ENCODE measurements at regions not wholly inside any gene's neighbourhood (a gene's known extent, or its start where the extent isn't known, plus 50 kb on each side); places are given as distances from the start of the nearest gene placed in this dataset.
"Not testable (repeated sequence)": the region's sequence is repeated elsewhere in the genome, so short reads cannot be mapped to it uniquely, and the experiment has no call there.

DNA sequence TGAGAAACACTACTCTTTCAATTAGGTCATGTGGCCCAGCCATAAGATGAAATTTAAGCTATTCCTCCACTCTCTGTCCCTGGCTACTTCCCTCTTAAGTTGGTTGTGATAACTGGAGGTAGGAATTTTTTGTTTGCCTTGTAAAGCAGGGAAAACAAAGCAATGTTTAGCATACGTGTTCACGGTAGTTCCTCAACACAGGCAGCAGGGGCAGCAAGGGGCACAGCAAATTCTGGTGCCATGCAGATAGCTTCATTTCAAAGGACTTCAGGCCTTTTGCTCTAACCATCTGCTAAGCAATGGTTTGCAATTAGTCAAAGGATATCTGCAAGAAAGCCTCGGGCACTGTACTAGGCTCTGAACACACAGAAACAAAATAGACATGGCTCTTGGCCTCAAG, 330.2 kb downstream of the ZIC3 start:
- Mint-ChIP-seq H3K27ac (no peak overlapping the region), H3K36me3 (no peaks in the 10 kb centered on the region), H3K4me1 (no peaks in the 10 kb centered on the region), H3K9me3 (no peaks in the 10 kb centered on the region), H3K4me3 (no peak overlapping the region), H3K27me3 (peaks cover 0 to 1% of the 10 kb centered on the region in 2 donors)
- ChIA-PET POLR2A (no interaction called here), CTCF (no interaction called here)
- DNase-seq = no peak
- H3K4me1 ChIP-seq (ENCODE audit: insufficient read depth, low read length) = no peaks in the 10 kb centered on the region
- no peak overlapping the region for H3K4me3 ChIP-seq (ENCODE audit: low read length)
- no peaks in the 10 kb centered on the region for H3K27me3 ChIP-seq (ENCODE audit: insufficient read depth, low read length, poor library complexity, severe bottlenecking)
- no peak overlapping the region for H3K27ac ChIP-seq (ENCODE audit: low read depth, low read length)
- no peaks in the 10 kb centered on the region for H3K9me3 ChIP-seq (ENCODE audit: low read length)
- H3K36me3 ChIP-seq (ENCODE audit: insufficient read depth, low read length) = no peaks in the 10 kb centered on the region

DNA sequence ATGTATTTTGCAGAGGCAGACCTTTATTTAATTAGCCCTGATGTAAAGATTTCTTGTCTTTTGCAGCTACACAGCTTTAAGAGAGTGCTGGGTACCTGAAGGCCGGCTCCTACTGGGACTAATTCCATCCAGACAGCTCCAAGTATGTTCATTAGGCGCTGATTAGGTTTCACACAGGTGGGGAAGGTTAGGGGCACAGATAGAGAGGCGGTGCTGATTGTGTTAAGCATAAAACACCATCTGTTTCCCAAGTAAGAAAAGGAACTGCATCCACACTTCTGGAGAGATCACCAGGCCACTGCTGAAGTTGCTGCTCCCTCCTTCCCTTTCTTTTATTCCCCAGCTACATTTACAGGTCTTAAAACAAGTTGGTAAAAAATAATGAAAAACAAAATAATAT, 349.5 kb downstream of the ZIC3 start:
- Histone ChIP-seq H3K27ac (ENCODE audit: low read depth, low read length) (no peak overlapping the region), H3K4me1 (ENCODE audit: insufficient read depth, low read length) (no peaks in the 10 kb centered on the region), H3K4me3 (ENCODE audit: low read length) (no peak overlapping the region), H3K27me3 (ENCODE audit: insufficient read depth, low read length, poor library complexity, severe bottlenecking) (no peaks in the 10 kb centered on the region), H3K36me3 (ENCODE audit: insufficient read depth, low read length) (no peaks in the 10 kb centered on the region), H3K9me3 (ENCODE audit: low read length) (no peaks in the 10 kb centered on the region)
- no peaks in the 10 kb centered on the region for H3K27me3 Mint-ChIP-seq
- ChIA-PET CTCF (no interaction called here), POLR2A (no interaction called here)
- no peaks in the 10 kb centered on the region for H3K4me1 Mint-ChIP-seq
- H3K36me3 Mint-ChIP-seq = no peaks in the 10 kb centered on the region
- no peak for DNase-seq
- peaks cover 0 to 2% (median 0%) of the 10 kb centered on the region in 5 donors for H3K9me3 Mint-ChIP-seq
- H3K27ac Mint-ChIP-seq = peak overlapping the region in 1 of 8 donors; percentile 35
- H3K4me3 Mint-ChIP-seq = no peak overlapping the region

DNA sequence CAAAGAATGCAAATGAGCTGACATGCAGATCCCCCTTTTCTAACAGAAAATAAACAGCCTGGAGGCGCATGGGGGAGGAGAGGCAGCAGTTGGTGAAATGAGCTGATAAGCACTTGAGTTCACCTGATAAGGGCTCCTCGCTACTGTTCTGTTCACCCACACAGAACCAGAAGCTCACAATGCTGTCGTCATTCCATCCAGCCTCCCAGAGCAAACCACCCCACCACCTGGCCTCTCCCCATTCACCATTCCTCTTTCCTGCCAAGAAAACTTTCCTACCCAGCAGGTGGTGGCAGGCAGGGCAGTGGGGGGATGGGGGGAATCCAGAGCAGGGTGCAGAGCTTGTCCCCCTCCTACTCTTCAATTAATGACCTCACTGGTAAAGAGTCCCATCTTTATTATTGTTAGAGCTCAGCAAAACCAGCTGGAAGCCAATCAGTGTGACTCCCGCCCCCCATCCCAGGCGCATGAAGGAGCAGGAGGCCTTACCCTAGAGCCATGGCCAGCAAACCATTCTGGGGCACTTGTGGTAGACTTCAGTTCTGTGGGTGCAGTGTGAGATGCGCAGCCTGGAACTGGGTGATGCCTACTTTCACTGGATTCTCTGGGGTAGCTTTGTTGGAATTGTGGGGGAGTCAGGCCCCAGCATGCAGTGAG, 350.3 kb downstream of the ZIC3 start:
- ChIA-PET POLR2A (no interaction called here), CTCF (no interaction called here)
- Histone ChIP-seq H3K36me3 (ENCODE audit: insufficient read depth, low read length) (no peaks in the 10 kb centered on the region), H3K4me3 (ENCODE audit: low read length) (no peak overlapping the region), H3K27ac (ENCODE audit: low read depth, low read length) (no peak overlapping the region), H3K9me3 (ENCODE audit: low read length) (no peaks in the 10 kb centered on the region), H3K27me3 (ENCODE audit: insufficient read depth, low read length, poor library complexity, severe bottlenecking) (no peaks in the 10 kb centered on the region), H3K4me1 (ENCODE audit: insufficient read depth, low read length) (no peaks in the 10 kb centered on the region)
- H3K36me3 Mint-ChIP-seq = no peaks in the 10 kb centered on the region
- H3K27ac Mint-ChIP-seq = no peak overlapping the region
- no peak for DNase-seq
- H3K9me3 Mint-ChIP-seq = peaks cover 0 to 2% (median 0%) of the 10 kb centered on the region in 5 donors
- H3K27me3 Mint-ChIP-seq = no peaks in the 10 kb centered on the region
- no peak overlapping the region for H3K4me3 Mint-ChIP-seq
- no peaks in the 10 kb centered on the region for H3K4me1 Mint-ChIP-seq

- no peaks in the 10 kb centered on the region for H3K27me3 ChIP-seq (ENCODE audit: insufficient read depth, low read length, poor library complexity, severe bottlenecking)
- DNase-seq = no peak
- H3K36me3 ChIP-seq (ENCODE audit: insufficient read depth, low read length) = no peaks in the 10 kb centered on the region
- no peaks in the 10 kb centered on the region for H3K9me3 Mint-ChIP-seq
- no peaks in the 10 kb centered on the region for H3K27me3 Mint-ChIP-seq
- H3K9me3 ChIP-seq (ENCODE audit: low read length) = no peaks in the 10 kb centered on the region
- H3K4me1 Mint-ChIP-seq = no peaks in the 10 kb centered on the region
- H3K4me1 ChIP-seq (ENCODE audit: insufficient read depth, low read length) = no peaks in the 10 kb centered on the region
- H3K4me3 Mint-ChIP-seq = no peak overlapping the region
- no peaks in the 10 kb centered on the region for H3K36me3 Mint-ChIP-seq
- POLR2A ChIA-PET = no interaction called here
- CTCF ChIA-PET = no interaction called here
- H3K4me3 ChIP-seq (ENCODE audit: low read length) = no peak overlapping the region
- H3K27ac ChIP-seq (ENCODE audit: low read depth, low read length) = no peak overlapping the region
- no peak overlapping the region for H3K27ac Mint-ChIP-seq
Observed at GRCh38 chrX:137926090-137926489, 360.2 kb downstream of the ZIC3 start.

DNA sequence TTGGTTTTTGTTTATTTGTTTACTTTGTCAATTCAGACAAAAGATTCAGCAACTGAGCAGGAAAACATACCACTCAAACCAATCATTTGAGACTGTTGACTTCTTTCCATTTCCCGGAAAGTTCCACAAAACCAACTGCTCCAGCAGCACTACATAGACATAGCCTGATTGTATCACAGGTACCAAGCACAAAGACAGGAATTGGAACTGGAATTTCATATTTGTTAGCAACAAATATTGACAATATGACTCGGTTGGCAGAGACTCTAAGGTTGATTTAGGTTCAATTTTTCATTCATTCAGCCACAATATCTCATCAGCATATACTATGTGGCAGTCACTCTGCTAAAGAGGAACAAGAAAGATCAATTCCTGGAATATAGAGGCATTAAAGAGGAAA, 364.0 kb downstream of the ZIC3 start:
- Mint-ChIP-seq H3K27me3 (no peaks in the 10 kb centered on the region), H3K4me1 (no peaks in the 10 kb centered on the region), H3K9me3 (peaks cover 0 to 12% (median 7%) of the 10 kb centered on the region in 5 donors), H3K4me3 (no peak overlapping the region), H3K36me3 (no peaks in the 10 kb centered on the region), H3K27ac (no peak overlapping the region)
- no peaks in the 10 kb centered on the region for H3K4me1 ChIP-seq (ENCODE audit: insufficient read depth, low read length)
- H3K36me3 ChIP-seq (ENCODE audit: insufficient read depth, low read length) = no peaks in the 10 kb centered on the region
- no peaks in the 10 kb centered on the region for H3K27me3 ChIP-seq (ENCODE audit: insufficient read depth, low read length, poor library complexity, severe bottlenecking)
- no peak overlapping the region for H3K27ac ChIP-seq (ENCODE audit: low read depth, low read length)
- ChIA-PET CTCF (no interaction called here), POLR2A (no interaction called here)
- DNase-seq = no peak
- no peaks in the 10 kb centered on the region for H3K9me3 ChIP-seq (ENCODE audit: low read length)
- H3K4me3 ChIP-seq (ENCODE audit: low read length) = no peak overlapping the region

GRCh38 chrX:137930533-137930932, 364.6 kb downstream of the ZIC3 start:
- Histone ChIP-seq H3K27ac (ENCODE audit: low read depth, low read length) (no peak overlapping the region), H3K9me3 (ENCODE audit: low read length) (no peaks in the 10 kb centered on the region), H3K4me1 (ENCODE audit: insufficient read depth, low read length) (no peaks in the 10 kb centered on the region), H3K4me3 (ENCODE audit: low read length) (no peak overlapping the region), H3K36me3 (ENCODE audit: insufficient read depth, low read length) (no peaks in the 10 kb centered on the region), H3K27me3 (ENCODE audit: insufficient read depth, low read length, poor library complexity, severe bottlenecking) (no peaks in the 10 kb centered on the region)
- Mint-ChIP-seq H3K36me3 (no peaks in the 10 kb centered on the region), H3K9me3 (peaks cover 0 to 12% (median 9%) of the 10 kb centered on the region in 5 donors), H3K27ac (no peak overlapping the region), H3K4me3 (no peak overlapping the region), H3K4me1 (no peaks in the 10 kb centered on the region), H3K27me3 (no peaks in the 10 kb centered on the region)
- ChIA-PET CTCF (no interaction called here), POLR2A (no interaction called here)
- no peak for DNase-seq

DNA sequence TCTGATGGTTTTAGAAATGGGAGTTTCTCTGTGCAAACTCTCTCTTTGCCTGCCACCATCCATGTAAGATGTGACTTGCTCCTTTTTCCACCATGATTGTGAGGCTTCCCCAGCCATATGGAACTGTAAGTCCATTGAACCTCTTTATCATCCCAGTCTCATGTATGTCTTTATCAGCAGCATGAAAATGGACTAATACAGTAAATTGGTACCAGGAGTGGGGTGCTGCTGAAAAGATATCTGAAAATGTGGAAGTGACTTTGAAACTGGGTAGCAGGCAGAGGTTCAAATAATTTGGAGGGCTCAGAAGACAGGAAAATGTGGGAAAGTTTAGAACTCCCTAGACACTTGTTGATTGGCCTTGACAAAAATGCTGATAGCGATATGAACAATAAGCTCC, 368.3 kb downstream of the ZIC3 start:
- DNase-seq; H3K27me3 Mint-ChIP-seq; H3K4me1 ChIP-seq (ENCODE audit: insufficient read depth, low read length); H3K4me3 ChIP-seq (ENCODE audit: low read length); CTCF ChIA-PET; H3K27me3 ChIP-seq (ENCODE audit: insufficient read depth, low read length, poor library complexity, severe bottlenecking); H3K36me3 ChIP-seq (ENCODE audit: insufficient read depth, low read length); H3K27ac Mint-ChIP-seq; H3K4me1 Mint-ChIP-seq; H3K36me3 Mint-ChIP-seq; H3K27ac ChIP-seq (ENCODE audit: low read depth, low read length); H3K9me3 ChIP-seq (ENCODE audit: low read length); H3K4me3 Mint-ChIP-seq; POLR2A ChIA-PET: not testable (repeated sequence)
- H3K9me3 Mint-ChIP-seq = peaks cover 0 to 21% (median 11%) of the 10 kb centered on the region in 5 donors

- H3K27me3 Mint-ChIP-seq; H3K9me3 ChIP-seq (ENCODE audit: low read length); CTCF ChIA-PET; H3K4me1 ChIP-seq (ENCODE audit: insufficient read depth, low read length); H3K36me3 Mint-ChIP-seq; H3K27ac ChIP-seq (ENCODE audit: low read depth, low read length); H3K36me3 ChIP-seq (ENCODE audit: insufficient read depth, low read length); POLR2A ChIA-PET; H3K27me3 ChIP-seq (ENCODE audit: insufficient read depth, low read length, poor library complexity, severe bottlenecking); H3K4me1 Mint-ChIP-seq; H3K27ac Mint-ChIP-seq; DNase-seq; H3K4me3 ChIP-seq (ENCODE audit: low read length); H3K4me3 Mint-ChIP-seq: not testable (repeated sequence)
- H3K9me3 Mint-ChIP-seq = peaks cover 0 to 21% (median 11%) of the 10 kb centered on the region in 5 donors
Observed at GRCh38 chrX:137934887-137935286, 369.0 kb downstream of the ZIC3 start.

DNA sequence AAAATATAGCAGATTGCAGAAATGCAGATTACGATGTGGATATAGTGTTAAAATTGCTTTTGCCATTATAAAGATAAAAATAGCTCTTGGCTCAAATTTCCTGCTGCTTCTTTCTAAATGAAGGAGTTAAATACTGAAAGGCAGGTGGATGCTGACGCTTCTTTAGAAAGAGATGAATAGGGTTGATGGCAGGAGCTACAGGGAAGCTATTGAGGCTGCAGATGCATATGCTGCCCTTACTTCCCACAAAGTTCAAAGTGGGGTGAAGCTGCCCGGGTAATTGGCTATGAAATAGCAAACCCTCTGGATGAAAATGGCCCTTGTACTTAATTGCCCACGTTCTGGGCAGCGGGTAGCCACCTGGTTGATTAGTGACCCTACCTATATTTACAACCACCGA, 379.5 kb downstream of the ZIC3 start:
- Histone ChIP-seq H3K27ac (ENCODE audit: low read depth, low read length) (no peak overlapping the region), H3K36me3 (ENCODE audit: insufficient read depth, low read length) (no peaks in the 10 kb centered on the region), H3K9me3 (ENCODE audit: low read length) (no peaks in the 10 kb centered on the region), H3K27me3 (ENCODE audit: insufficient read depth, low read length, poor library complexity, severe bottlenecking) (no peaks in the 10 kb centered on the region), H3K4me1 (ENCODE audit: insufficient read depth, low read length) (no peaks in the 10 kb centered on the region), H3K4me3 (ENCODE audit: low read length) (no peak overlapping the region)
- peaks cover 0 to 2% of the 10 kb centered on the region in 2 donors for H3K27me3 Mint-ChIP-seq
- ChIA-PET POLR2A (no interaction called here), CTCF (no interaction called here)
- H3K36me3 Mint-ChIP-seq = no peaks in the 10 kb centered on the region
- H3K9me3 Mint-ChIP-seq = peaks cover 0 to 4% (median 0%) of the 10 kb centered on the region in 5 donors
- no peak overlapping the region for H3K27ac Mint-ChIP-seq
- DNase-seq = no peak
- H3K4me1 Mint-ChIP-seq = no peaks in the 10 kb centered on the region
- H3K4me3 Mint-ChIP-seq = no peak overlapping the region
